Erythroblast (primary cell): ENCODE measurements at regions not wholly inside any gene's neighbourhood (a gene's known extent, or its start where the extent isn't known, plus 50 kb on each side); places are given as distances from the start of the nearest gene placed in this dataset.
"Not testable (repeated sequence)": the region's sequence is repeated elsewhere in the genome, so short reads cannot be mapped to it uniquely, and the experiment has no call there.

Source experiments
- DNase-seq, 2 experiments: peaks; one replicate each; lab custom pipeline; 2025; lab: John Stamatoyannopoulos, UW
- GATA1 ChIP-seq: IDR thresholded peaks from 2 replicates; pipeline ENCODE4 v1.6.1; 2011; ENCODE audit warnings: low read depth, mild to moderate bottlenecking, control low read depth, low read length, moderate library complexity
- POLR2A ChIP-seq: IDR thresholded peaks from 2 replicates; pipeline ENCODE4 v1.6.1; 2011; ENCODE audit warnings: mild to moderate bottlenecking, low read length

- no peak for DNase-seq
- TF ChIP-seq POLR2A: no peak
- no peak for TF ChIP-seq GATA1
These were observed 55.1 kb downstream of the TTC6 start for GRCh38 chr14:37650356-37651037.

DNA sequence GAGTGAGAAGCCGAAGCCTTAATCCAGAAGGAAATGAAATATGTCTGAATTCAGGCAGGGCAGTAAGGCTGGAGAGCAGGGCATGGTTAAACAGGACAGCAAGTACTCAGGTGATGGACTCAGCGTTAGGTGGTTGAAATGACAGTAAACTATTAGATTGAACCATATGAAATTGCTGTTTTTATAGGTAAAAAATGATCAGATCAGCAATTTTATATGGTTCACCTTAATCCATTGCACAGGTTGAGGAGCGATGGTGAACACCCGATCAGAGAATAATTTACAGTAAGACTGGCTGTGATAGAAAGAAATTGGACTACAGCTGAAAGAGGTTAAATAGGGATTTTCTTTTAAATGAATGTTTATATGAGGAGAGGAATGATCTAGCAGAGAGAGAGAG lies 56.6 kb downstream of the TTC6 start:
- DNase-seq: no peak
- TF ChIP-seq POLR2A: no peak
- no peak for TF ChIP-seq GATA1

GRCh38 chr14:37655418-37655817 lies 60.0 kb downstream of the TTC6 start:
- TF ChIP-seq POLR2A (no peak), GATA1 (no peak)
- DNase-seq: no peak

DNA sequence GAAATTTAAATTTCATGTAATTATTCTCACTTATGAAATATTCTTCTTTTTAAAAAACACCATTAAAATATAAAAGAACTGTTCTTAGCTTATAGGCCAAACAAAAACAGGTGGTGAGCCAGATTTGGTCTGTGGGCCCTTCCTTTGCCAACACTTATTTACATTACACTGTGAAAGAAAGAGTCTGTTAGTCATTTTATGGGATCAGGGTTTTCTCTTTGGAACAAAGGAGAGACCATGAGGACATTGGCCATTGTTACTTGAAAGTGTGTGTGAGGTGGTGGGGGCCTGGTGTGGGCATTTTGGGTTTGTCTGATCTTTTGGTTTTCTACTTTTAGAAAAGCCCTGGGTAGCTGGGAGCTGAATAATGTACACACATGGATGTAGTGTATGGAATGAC lies 62.7 kb downstream of the TTC6 start:
- TF ChIP-seq GATA1 (no peak), POLR2A (no peak)
- no peak for DNase-seq

DNA sequence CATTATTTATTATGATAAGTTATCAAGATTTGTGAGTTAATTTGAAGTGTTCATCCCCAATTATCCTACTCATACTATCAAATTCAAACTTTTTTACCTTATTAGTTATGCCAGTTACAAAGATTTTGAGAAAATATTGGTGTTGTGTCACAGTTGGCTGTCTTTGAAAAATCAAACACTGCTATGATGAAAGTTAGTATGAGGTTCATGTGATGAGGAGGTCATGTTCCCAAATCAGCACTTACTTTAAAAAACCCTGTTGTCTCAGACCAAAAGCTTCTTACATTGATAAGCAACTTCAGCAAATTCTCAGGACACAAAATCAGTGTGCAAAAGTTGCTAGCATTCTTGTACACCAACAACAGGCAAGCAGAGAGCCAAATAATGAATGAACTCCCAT lies 68.1 kb downstream of the TTC6 start:
- TF ChIP-seq POLR2A (no peak), GATA1 (no peak)
- DNase-seq: no peak

DNA sequence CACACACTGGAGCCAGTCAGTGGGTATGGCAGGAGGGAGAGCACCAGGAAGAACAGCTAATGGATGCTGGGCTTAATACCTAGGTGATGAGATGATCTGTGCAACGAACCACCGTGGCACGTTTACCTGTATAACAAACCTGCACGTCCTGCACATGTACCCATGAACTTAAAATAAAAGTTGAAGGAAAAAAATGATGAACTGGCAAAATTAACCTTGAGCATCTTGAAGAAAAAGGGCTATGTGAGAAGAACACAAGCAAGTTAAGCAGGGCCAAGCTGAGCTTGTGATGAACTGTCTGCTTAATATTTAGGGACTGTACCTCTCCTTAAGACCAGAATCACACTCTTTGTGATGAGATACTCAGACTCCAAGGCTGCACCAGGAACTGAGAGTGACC lies 70.0 kb downstream of the TTC6 start:
- no peak for DNase-seq
- TF ChIP-seq GATA1: no peak
- TF ChIP-seq POLR2A: no peak

DNA sequence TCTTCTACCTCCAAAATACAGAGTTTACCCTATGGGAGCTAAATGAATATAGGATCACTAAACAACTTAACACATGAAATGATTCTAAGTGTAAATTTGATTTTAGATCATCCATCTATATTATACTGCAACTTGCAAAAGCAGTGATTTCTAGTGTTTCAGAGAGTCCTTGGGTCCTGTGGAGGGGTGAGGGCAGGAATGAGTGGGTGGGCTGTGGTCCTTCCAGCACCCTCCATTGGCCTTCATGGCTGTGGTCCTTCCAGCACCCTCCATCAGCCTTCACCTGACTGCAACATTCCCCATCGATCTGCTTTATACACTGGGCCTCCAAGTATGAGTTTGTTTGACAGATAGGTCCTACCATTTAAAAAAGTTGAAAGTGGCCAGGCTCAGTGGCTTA lies 70.5 kb downstream of the TTC6 start:
- no peak for DNase-seq
- TF ChIP-seq GATA1 (no peak), POLR2A (no peak)

DNA sequence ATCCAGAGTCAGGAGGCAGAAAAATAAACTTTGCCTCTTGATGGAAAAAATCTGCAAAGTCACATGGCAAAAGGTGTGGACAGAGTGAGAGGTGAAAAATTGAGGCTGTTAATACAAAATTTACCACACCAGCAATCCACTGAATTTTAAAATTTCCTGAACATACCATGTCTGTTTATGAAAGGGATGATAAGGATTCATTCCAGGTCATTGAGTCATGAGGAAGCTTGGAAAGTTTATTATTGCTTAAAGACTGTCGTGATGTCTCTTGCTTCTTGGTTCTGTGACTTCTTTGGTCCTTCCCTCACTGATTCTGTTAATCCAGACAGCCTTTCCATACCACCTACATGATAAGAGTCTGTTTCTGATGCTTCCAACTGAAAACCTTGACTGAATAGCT lies 73.2 kb downstream of the TTC6 start:
- DNase-seq: no peak

GRCh38 chr14:37669242-37669641 lies 73.8 kb downstream of the TTC6 start:
- TF ChIP-seq GATA1: no peak
- TF ChIP-seq POLR2A: no peak
- peak in 1 of 2 experiments; percentile 1 for DNase-seq

More for the DNA sequence above, 73.2 kb downstream of the TTC6 start:
- no peak for TF ChIP-seq POLR2A
- TF ChIP-seq GATA1: no peak

DNA sequence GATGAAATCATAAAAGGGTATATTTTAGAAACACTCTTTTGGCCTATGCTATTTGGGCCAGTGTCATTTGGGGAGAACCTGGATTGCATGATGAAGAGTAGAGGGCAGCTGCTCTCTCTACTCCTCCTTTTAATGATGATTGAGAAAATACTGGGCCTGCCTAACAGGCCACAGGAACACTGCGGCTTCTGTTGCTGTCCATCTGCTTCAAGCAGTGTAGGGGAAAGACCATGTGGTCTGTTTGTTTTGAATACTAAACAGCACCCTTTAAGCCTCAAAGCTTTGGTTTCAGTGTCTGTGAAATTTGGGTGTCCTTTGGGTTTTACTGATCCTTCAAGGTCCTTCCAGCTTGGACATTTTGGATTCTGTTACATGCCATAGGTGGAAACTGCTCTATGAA lies 78.0 kb downstream of the TTC6 start:
- no peak for DNase-seq
- TF ChIP-seq GATA1: no peak
- no peak for TF ChIP-seq POLR2A

DNA sequence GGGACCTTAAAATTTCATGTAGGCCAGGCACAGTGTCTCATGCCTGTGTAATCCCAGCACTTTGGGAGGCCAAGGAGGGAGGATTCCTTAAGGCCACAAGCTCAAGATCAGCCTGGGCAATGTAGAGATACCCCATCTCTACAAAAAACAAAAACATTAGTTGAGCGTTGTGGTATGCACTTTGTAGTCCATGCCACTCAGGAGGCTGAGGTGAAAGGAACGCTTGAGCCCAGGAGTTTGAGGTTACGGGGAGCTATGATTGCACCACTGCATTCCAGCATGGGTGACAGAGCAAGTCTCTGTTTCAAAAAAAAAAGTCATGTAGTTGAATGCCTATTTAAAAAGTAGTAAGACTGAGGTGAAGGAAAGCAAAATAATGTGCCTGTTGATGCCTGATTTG lies 83.5 kb downstream of the TTC6 start:
- DNase-seq: no peak
- TF ChIP-seq GATA1 (no peak), POLR2A (no peak)

DNA sequence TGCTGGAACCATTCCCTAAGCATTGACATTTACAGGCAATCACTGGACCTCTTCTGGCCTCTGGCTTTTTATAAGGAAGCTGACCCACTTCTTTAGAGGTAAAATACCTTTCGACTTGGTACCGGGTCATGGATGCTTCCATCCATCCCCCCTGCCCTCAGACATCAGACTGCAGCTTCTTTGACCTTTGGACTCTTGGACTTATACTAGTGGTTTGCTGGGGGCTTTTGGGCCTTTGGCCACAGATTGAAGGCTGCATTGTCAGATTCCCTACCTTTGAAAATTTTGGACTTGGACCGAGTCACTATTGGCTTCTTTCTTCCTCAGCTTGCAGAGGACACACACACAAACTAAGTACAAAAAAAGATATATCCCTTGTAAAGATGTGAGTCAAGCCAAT lies 86.1 kb downstream of the TTC6 start:
- TF ChIP-seq POLR2A: no peak
- no peak for TF ChIP-seq GATA1
- no peak for DNase-seq

- not testable (repeated sequence) for DNase-seq
These were observed 97.3 kb downstream of the TTC6 start for GRCh38 chr14:37692680-37693079.

DNA sequence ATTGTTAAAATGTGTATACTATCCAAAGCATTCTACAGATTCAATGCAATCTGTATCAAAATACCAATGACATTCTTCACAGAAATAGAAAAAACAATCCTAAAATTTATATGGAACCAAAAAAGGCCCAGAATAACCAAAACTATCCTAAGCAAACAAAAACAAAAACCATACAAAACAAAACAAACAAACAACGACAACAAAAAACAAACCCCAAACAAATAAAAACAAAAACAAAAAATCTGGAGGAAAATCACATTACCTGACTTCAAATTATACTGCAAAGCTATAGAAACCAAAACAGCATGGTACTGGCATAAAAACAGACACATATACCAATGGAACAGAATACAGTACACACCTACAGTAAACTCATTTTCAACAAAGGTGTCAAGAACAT lies 98.0 kb downstream of the TTC6 start:
- not testable (repeated sequence) for DNase-seq

GRCh38 chr14:37695866-37696265 lies 100.4 kb downstream of the TTC6 start:
- TF ChIP-seq GATA1 (no peak), POLR2A (no peak)
- DNase-seq: no peak
